ENCODE measurements at regions not wholly inside any gene's neighbourhood (a gene's known extent, or its start where the extent isn't known, plus 50 kb on each side); places are given as distances from the start of the nearest gene placed in this dataset.

DNA sequence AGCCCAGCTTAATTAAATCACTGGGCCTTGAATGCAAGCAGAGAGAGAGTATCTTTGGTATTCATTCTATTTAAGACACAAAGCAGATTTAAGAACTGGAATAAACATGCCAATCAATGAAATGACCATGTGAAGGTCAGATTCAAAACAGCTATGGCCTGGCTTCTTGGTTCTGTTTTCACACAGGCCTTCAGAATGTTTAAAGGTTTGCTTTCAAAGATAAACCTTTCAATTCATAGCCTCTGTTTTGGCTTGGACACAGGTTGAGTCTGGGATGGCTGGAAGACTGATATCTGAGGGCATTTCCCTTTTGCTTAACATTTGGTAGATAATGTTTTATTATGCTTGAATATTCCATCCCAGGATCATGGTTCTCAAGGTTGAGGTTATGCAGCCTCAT, 244.4 kb upstream of the KBTBD8 start:
- Histone ChIP-seq H3K27me3 (no peaks in the 10 kb centered on the region), H3K27ac (no peak overlapping the region), H3K9me3 (no peaks in the 10 kb centered on the region), H3K4me1 (peaks cover 0 to 6% (median 0%) of the 10 kb centered on the region in 9 donors), H3K36me3 (no peaks in the 10 kb centered on the region), H3K4me3 (no peak overlapping the region)
- ATAC-seq: no peak
- TF ChIP-seq, protein P1, sequence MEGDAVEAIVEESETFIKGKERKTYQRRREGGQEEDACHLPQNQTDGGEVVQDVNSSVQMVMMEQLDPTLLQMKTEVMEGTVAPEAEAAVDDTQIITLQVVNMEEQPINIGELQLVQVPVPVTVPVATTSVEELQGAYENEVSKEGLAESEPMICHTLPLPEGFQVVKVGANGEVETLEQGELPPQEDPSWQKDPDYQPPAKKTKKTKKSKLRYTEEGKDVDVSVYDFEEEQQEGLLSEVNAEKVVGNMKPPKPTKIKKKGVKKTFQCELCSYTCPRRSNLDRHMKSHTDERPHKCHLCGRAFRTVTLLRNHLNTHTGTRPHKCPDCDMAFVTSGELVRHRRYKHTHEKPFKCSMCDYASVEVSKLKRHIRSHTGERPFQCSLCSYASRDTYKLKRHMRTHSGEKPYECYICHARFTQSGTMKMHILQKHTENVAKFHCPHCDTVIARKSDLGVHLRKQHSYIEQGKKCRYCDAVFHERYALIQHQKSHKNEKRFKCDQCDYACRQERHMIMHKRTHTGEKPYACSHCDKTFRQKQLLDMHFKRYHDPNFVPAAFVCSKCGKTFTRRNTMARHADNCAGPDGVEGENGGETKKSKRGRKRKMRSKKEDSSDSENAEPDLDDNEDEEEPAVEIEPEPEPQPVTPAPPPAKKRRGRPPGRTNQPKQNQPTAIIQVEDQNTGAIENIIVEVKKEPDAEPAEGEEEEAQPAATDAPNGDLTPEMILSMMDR (IDR thresholded peaks at IDR 0.05): no peak
- no peak for DNase-seq
- intact Hi-C loops (cut with DNase I): no loop called here

DNA sequence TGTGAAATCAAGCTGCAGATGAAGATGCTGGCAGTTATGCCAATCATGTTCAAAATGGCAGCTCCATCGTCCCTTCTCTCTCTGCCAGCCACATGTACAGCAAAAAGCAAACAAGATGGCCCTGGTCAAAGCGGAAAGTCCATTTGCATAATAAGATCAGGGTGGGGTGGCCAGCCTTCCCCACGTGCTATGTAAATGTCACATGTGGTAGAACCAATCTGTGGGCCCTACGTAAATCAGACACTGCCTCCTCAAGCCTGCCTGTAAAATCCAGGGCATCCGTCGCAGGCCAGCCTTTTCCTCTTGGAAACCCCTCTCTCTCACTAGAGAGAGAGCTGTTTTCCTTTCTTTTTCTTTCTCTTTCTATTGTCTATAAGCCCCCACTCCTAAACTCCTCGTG, 243.5 kb upstream of the KBTBD8 start:
- no peak overlapping the region for H3K27ac ChIP-seq
- no peak overlapping the region for H3K4me3 ChIP-seq
- H3K9me3 ChIP-seq: no peaks in the 10 kb centered on the region
- no peaks in the 10 kb centered on the region for H3K36me3 ChIP-seq
- intact Hi-C loops (cut with DNase I): no loop called here
- WGBS, 2 donors: 96 to 97% methylated on average over 7 of the region's 7 CpGs
- H3K27me3 ChIP-seq: no peaks in the 10 kb centered on the region
- ATAC-seq: no peak
- peaks cover 0 to 6% (median 0%) of the 10 kb centered on the region in 9 donors for H3K4me1 ChIP-seq
- DNase-seq: no peak
- TF ChIP-seq, protein P1 (IDR thresholded peaks at IDR 0.05): no peak

DNA sequence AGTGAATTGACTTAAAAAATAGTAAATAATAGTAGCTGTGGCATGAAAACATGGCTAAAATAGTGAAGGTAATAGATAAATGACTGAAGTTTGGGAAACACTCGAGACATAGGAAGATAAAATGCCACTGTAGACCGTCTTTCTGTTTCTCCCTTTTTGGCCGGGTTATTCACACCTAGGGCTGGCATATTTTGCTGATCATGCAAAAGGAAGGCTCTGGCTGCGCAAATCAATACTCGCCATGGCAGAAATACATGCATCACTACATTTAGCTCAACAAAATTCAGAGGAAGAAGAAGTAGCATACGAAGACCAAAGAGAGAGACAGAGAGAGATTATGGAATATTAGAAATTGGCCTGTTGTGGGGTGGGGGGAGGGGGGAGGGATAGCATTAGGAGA, 242.2 kb upstream of the KBTBD8 start:
- intact Hi-C loops (cut with DNase I): no loop called here
- 90 to 95% methylated on average over 6 of the region's 6 CpGs for WGBS, 2 donors
- no peak for DNase-seq
- Histone ChIP-seq H3K36me3 (no peaks in the 10 kb centered on the region), H3K27me3 (no peaks in the 10 kb centered on the region), H3K9me3 (no peaks in the 10 kb centered on the region), H3K27ac (no peak overlapping the region), H3K4me1 (peaks cover 0 to 6% (median 0%) of the 10 kb centered on the region in 9 donors), H3K4me3 (no peak overlapping the region)
- TF ChIP-seq, protein P1 (IDR thresholded peaks at IDR 0.05): no peak
- ATAC-seq: no peak

DNA sequence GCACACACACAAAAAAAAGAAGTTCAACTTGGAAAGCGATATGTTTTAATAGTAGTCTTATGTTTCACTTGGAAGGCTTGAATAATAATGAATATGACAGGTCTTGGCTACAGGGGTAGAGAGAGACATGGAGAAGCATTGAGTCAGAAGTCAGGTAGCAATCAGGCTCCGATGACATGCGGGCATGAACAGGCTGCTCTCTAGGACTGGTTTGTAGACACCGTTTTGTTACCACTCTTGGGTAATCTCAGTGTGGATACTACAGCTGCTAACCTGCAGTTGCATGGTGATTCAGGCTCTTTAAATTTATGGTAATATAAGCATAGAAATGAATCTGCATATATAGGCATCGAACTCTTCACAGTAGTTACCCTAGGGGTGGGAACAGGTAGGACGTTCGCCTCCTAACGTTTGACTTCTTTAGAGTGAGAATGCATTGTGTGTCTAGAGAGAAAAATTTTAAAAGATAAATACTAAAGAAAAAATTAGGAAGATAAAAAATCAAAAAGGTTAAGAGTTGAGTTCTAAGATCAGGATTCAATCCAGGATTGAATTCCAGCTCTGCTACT, 241.6 kb upstream of the KBTBD8 start:
- WGBS, 2 donors: 92 to 94% methylated on average over 8 of the region's 8 CpGs
- Histone ChIP-seq H3K27me3 (no peaks in the 10 kb centered on the region), H3K4me1 (peaks cover 0 to 4% (median 0%) of the 10 kb centered on the region in 9 donors), H3K36me3 (no peaks in the 10 kb centered on the region), H3K4me3 (no peak overlapping the region), H3K9me3 (no peaks in the 10 kb centered on the region), H3K27ac (no peak overlapping the region)
- ATAC-seq (no peak), DNase-seq (no peak)
- intact Hi-C loops (cut with DNase I): no loop called here
- TF ChIP-seq, protein P1 (IDR thresholded peaks at IDR 0.05): no peak

Data from heart right ventricle (tissue), 16 donors.